ENCODE measurements at regions not wholly inside any gene's neighbourhood (a gene's known extent, or its start where the extent isn't known, plus 50 kb on each side); places are given as distances from the start of the nearest gene placed in this dataset.
"Not testable (repeated sequence)": the region's sequence is repeated elsewhere in the genome, so short reads cannot be mapped to it uniquely, and the experiment has no call there.

- no peaks in the 10 kb centered on the region for H3K27me3 ChIP-seq (ENCODE audit: insufficient read depth in 3 of 3, low read length in 2 of 3)
- TF ChIP-seq, protein P1, sequence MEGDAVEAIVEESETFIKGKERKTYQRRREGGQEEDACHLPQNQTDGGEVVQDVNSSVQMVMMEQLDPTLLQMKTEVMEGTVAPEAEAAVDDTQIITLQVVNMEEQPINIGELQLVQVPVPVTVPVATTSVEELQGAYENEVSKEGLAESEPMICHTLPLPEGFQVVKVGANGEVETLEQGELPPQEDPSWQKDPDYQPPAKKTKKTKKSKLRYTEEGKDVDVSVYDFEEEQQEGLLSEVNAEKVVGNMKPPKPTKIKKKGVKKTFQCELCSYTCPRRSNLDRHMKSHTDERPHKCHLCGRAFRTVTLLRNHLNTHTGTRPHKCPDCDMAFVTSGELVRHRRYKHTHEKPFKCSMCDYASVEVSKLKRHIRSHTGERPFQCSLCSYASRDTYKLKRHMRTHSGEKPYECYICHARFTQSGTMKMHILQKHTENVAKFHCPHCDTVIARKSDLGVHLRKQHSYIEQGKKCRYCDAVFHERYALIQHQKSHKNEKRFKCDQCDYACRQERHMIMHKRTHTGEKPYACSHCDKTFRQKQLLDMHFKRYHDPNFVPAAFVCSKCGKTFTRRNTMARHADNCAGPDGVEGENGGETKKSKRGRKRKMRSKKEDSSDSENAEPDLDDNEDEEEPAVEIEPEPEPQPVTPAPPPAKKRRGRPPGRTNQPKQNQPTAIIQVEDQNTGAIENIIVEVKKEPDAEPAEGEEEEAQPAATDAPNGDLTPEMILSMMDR (IDR thresholded peaks at IDR 0.05) = no peak
- DNase-seq (no peak), ATAC-seq (no peak)
- no peak overlapping the region for H3K27ac ChIP-seq
- no peaks in the 10 kb centered on the region for H3K36me3 ChIP-seq (ENCODE audit: insufficient read depth in 1 of 2, low read depth in 1 of 2)
- intact Hi-C loops (cut with DNase I) = no loop called here
- H3K9me3 ChIP-seq = no peaks in the 10 kb centered on the region
- H3K4me3 ChIP-seq = no peak overlapping the region
- no peaks in the 10 kb centered on the region for H3K4me1 ChIP-seq
Measured at GRCh38 chr2:22078701-22079100, 954.9 kb downstream of the TDRD15 start.

- Histone ChIP-seq H3K27ac (no peak overlapping the region), H3K4me1 (no peaks in the 10 kb centered on the region), H3K36me3 (ENCODE audit: insufficient read depth in 1 of 2, low read depth in 1 of 2) (no peaks in the 10 kb centered on the region), H3K4me3 (no peak overlapping the region), H3K27me3 (ENCODE audit: insufficient read depth in 3 of 3, low read length in 2 of 3) (no peaks in the 10 kb centered on the region), H3K9me3 (no peaks in the 10 kb centered on the region)
- no peak for DNase-seq
- no peak for ATAC-seq
- intact Hi-C loops (cut with DNase I) = no loop called here
- TF ChIP-seq, protein P1 (IDR thresholded peaks at IDR 0.05) = no peak
- 47 to 58% (median 48%) methylated on average over 3 of the region's 3 CpGs for WGBS, 3 donors
Measured at GRCh38 chr2:22079583-22079982, 955.8 kb downstream of the TDRD15 start.

DNA sequence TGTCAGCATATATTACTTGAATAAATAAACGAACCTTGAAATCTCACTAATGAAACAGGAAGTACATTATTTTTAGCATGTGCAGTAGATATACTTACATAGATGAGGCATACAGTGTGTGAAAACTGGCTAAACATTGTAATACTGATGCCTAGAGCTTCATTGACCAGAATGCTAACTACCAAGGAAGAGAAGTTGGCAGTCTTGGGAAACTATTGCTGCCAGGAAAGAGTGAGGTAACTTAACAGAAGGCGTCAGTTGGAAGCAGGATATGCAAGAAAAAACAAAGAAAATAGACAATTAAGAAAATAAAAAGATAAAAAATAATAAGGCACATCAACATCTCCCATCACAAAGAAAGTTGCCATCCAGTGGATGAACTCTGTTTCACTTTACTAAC, 963.0 kb downstream of the TDRD15 start:
- Histone ChIP-seq H3K36me3 (ENCODE audit: insufficient read depth in 1 of 2, low read depth in 1 of 2) (no peaks in the 10 kb centered on the region), H3K4me3 (no peak overlapping the region), H3K4me1 (no peaks in the 10 kb centered on the region), H3K9me3 (no peaks in the 10 kb centered on the region), H3K27ac (no peak overlapping the region), H3K27me3 (ENCODE audit: insufficient read depth in 3 of 3, low read length in 2 of 3) (no peaks in the 10 kb centered on the region)
- ATAC-seq = no peak
- no peak for DNase-seq
- TF ChIP-seq, protein P1 (IDR thresholded peaks at IDR 0.05) = no peak
- intact Hi-C loops (cut with DNase I) = no loop called here
- 24 to 37% (median 34%) methylated on average over 2 of the region's 2 CpGs for WGBS, 3 donors

DNA sequence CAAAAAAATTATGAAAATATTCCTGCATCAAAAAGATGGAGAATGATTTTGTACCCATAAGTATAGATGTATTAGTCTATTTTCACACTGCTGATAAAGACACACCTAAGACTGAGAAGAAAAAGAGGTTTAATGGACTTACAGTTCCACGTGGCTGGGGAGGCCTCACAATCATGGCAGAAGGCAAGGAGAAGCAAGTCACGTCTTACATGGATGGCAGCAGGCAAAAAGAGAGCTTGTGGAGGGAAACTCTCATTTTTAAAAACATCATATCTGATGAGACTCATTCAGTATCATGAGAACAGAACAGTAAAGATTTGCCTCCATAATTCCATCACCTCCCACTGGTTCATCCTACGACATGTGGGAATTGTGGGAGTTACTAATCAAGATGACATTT, 979.8 kb downstream of the TDRD15 start:
- intact Hi-C loops (cut with DNase I); ATAC-seq: not testable (repeated sequence)
- 60 to 79% (median 73%) methylated on average over 3 of the region's 3 CpGs for whole genome bisulfite sequencing, 3 donors

GRCh38 chr2:22110244-22110651, 986.5 kb downstream of the TDRD15 start:
- DNase-seq (no peak), ATAC-seq (no peak)
- TF ChIP-seq, protein P1 (IDR thresholded peaks at IDR 0.05) = no peak
- WGBS, 3 donors = 43 to 53% (median 52%) methylated on average over 3 of the region's 3 CpGs
- H3K27ac ChIP-seq = no peak overlapping the region
- no peaks in the 10 kb centered on the region for H3K9me3 ChIP-seq
- no peaks in the 10 kb centered on the region for H3K36me3 ChIP-seq (ENCODE audit: insufficient read depth in 1 of 2, low read depth in 1 of 2)
- no peak overlapping the region for H3K4me3 ChIP-seq
- intact Hi-C loops (cut with DNase I) = no loop called here
- no peaks in the 10 kb centered on the region for H3K27me3 ChIP-seq (ENCODE audit: insufficient read depth in 3 of 3, low read length in 2 of 3)
- H3K4me1 ChIP-seq = no peaks in the 10 kb centered on the region

More for the DNA sequence above, 979.8 kb downstream of the TDRD15 start:
- H3K27me3 ChIP-seq (ENCODE audit: insufficient read depth in 3 of 3, low read length in 2 of 3); H3K36me3 ChIP-seq (ENCODE audit: insufficient read depth in 1 of 2, low read depth in 1 of 2); H3K4me3 ChIP-seq; H3K9me3 ChIP-seq; DNase-seq; H3K27ac ChIP-seq; H3K4me1 ChIP-seq: not testable (repeated sequence)

Measured in psoas muscle (tissue), 7 donors.